ENCODE measurements at regions not wholly inside any gene's neighbourhood (a gene's known extent, or its start where the extent isn't known, plus 50 kb on each side); places are given as distances from the start of the nearest gene placed in this dataset.
"Not testable (repeated sequence)": the region's sequence is repeated elsewhere in the genome, so short reads cannot be mapped to it uniquely, and the experiment has no call there.

DNA sequence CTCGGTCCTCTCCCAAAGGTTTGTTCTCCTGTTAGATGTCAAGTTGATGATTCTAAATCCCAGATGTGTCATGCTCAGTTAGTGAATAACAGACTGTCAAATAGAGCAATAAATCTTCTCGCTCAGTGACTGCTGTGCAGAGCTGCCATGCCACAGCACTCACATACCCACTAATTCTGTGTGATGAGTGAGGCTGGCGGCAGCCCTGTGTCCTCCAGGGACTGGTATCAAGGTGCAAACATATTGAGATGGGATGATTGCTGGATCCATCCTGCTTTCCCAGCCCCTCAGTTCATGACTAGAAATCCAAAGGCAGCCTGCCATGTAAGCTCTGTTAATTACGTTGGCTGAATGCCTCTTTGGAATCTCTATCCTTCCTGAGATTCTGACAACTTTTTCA is 103.9 kb downstream of the OLIG3 start:
- H3K36me3 ChIP-seq (ENCODE audit: insufficient read depth, low read length): no peaks in the 10 kb centered on the region
- no peaks in the 10 kb centered on the region for H3K27me3 ChIP-seq (ENCODE audit: insufficient read depth, low read length)
- TF ChIP-seq, protein P1, sequence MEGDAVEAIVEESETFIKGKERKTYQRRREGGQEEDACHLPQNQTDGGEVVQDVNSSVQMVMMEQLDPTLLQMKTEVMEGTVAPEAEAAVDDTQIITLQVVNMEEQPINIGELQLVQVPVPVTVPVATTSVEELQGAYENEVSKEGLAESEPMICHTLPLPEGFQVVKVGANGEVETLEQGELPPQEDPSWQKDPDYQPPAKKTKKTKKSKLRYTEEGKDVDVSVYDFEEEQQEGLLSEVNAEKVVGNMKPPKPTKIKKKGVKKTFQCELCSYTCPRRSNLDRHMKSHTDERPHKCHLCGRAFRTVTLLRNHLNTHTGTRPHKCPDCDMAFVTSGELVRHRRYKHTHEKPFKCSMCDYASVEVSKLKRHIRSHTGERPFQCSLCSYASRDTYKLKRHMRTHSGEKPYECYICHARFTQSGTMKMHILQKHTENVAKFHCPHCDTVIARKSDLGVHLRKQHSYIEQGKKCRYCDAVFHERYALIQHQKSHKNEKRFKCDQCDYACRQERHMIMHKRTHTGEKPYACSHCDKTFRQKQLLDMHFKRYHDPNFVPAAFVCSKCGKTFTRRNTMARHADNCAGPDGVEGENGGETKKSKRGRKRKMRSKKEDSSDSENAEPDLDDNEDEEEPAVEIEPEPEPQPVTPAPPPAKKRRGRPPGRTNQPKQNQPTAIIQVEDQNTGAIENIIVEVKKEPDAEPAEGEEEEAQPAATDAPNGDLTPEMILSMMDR (IDR thresholded peaks at IDR 0.05; ENCODE audit: insufficient read depth, low read depth, low read length): no peak
- TF ChIP-seq EZH2 (IDR thresholded peaks at IDR 0.05; ENCODE audit: insufficient read depth, low read length): no peak
- H3K4me1 ChIP-seq (ENCODE audit: insufficient read depth, low read length): no peaks in the 10 kb centered on the region
- Mint-ChIP-seq H3K27me3 (ENCODE audit: low read depth, unreplicated experiment) (no peaks in the 10 kb centered on the region), H3K27ac (ENCODE audit: unreplicated experiment) (peak overlapping the region; percentile 91), H3K4me1 (ENCODE audit: low read depth, unreplicated experiment) (peaks cover 31% of the 10 kb centered on the region), H3K4me3 (ENCODE audit: unreplicated experiment) (no peak overlapping the region), H3K36me3 (ENCODE audit: low read depth, unreplicated experiment) (no peaks in the 10 kb centered on the region), H3K9me3 (ENCODE audit: unreplicated experiment) (peaks cover 9% of the 10 kb centered on the region)
- H4K20me1 ChIP-seq (ENCODE audit: insufficient read depth, low read length): no peaks in the 10 kb centered on the region
- FAIRE-seq: no peak
- H3K27ac ChIP-seq (ENCODE audit: low read depth, low read length): no peak overlapping the region
- H2AFZ ChIP-seq (ENCODE audit: low read depth, low read length): no peak overlapping the region
- H3K9me3 ChIP-seq (ENCODE audit: insufficient read depth, low read depth, low read length): peaks cover 2% of the 10 kb centered on the region
- H3K79me2 ChIP-seq (ENCODE audit: insufficient read depth, low read length): no peaks in the 10 kb centered on the region
- no peak overlapping the region for H3K9ac ChIP-seq (ENCODE audit: low read length)
- no peak overlapping the region for H3K4me2 ChIP-seq (ENCODE audit: low read length)
- H3K4me3 ChIP-seq (ENCODE audit: insufficient read depth, low read depth, low read length): no peak overlapping the region
- DNase-seq (ENCODE audit: low read depth): no peak

DNA sequence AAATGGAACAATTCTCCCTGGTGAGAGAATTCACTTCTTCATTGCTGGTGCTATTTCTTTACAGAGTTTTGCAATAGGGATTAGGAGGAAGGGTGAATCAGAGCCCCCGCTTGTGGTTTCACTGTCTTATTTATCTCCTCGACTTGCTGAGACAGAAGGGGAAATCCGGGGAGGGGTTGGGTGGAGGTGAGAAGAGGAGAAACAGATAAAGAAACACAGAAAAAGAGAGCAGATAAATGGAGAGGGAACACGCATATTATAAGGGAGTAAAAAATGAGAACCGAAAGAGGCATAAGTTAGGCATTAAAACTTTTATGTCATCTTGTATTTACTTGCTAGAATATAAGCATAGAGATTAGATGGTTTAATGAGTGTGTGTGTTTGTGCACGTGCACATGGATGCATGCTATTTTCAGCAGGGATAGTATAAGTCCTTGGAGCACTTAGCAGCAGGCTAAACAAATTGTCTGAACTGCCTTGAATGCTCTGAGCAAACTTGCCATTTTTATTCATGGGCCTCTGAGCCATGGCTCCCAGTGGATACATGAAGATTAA is 105.0 kb downstream of the OLIG3 start:
- TF ChIP-seq, protein P1 (IDR thresholded peaks at IDR 0.05; ENCODE audit: insufficient read depth, low read depth, low read length): no peak
- TF ChIP-seq EZH2 (IDR thresholded peaks at IDR 0.05; ENCODE audit: insufficient read depth, low read length): no peak
- H3K9ac ChIP-seq (ENCODE audit: low read length): no peak overlapping the region
- DNase-seq (ENCODE audit: low read depth) (no peak), FAIRE-seq (no peak)
- H3K4me2 ChIP-seq (ENCODE audit: low read length): no peak overlapping the region
- Mint-ChIP-seq H3K36me3 (ENCODE audit: low read depth, unreplicated experiment) (no peaks in the 10 kb centered on the region), H3K27ac (ENCODE audit: unreplicated experiment) (peak overlapping the region; percentile 37), H3K4me1 (ENCODE audit: low read depth, unreplicated experiment) (peaks cover 31% of the 10 kb centered on the region), H3K4me3 (ENCODE audit: unreplicated experiment) (no peak overlapping the region), H3K27me3 (ENCODE audit: low read depth, unreplicated experiment) (no peaks in the 10 kb centered on the region), H3K9me3 (ENCODE audit: unreplicated experiment) (peaks cover 9% of the 10 kb centered on the region)
- H3K36me3 ChIP-seq (ENCODE audit: insufficient read depth, low read length): no peaks in the 10 kb centered on the region
- no peaks in the 10 kb centered on the region for H4K20me1 ChIP-seq (ENCODE audit: insufficient read depth, low read length)
- H3K27me3 ChIP-seq (ENCODE audit: insufficient read depth, low read length): no peaks in the 10 kb centered on the region
- H3K27ac ChIP-seq (ENCODE audit: low read depth, low read length): no peak overlapping the region
- H3K4me3 ChIP-seq (ENCODE audit: insufficient read depth, low read depth, low read length): no peak overlapping the region
- no peak overlapping the region for H2AFZ ChIP-seq (ENCODE audit: low read depth, low read length)
- H3K79me2 ChIP-seq (ENCODE audit: insufficient read depth, low read length): no peaks in the 10 kb centered on the region
- H3K4me1 ChIP-seq (ENCODE audit: insufficient read depth, low read length): no peaks in the 10 kb centered on the region
- H3K9me3 ChIP-seq (ENCODE audit: insufficient read depth, low read depth, low read length): no peaks in the 10 kb centered on the region

DNA sequence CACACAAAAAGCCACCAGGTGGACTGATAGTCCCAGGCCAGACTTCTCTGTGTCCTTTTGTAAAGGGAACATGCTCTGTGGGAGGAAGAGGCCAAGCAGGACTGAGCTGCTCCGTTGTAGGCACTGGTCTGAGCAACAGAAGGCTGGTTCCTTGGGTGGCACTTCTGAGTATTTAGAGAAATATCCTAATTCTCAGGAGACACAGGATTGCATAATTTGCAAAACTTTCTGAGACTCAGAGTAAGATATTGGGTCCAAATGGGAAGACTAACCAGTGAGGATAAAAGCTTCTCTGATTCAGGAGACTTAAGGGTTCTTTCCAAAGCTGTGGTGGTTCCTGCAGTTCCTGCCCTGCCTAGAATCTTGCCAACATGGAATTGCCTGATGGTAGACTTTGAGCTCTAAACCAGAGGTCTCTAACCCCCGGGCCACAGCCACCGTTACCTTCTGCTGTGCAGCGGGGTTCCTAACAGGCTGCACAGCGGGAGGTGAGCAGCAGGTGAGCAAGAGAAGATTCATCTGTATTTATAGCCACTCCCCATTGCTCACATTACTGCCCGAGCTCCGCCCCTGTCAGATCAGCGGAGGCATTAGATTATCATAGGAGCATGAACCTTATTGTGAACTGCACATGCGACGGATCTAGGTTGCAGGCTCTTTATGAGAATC is 107.0 kb downstream of the OLIG3 start:
- no peak overlapping the region for H3K27ac ChIP-seq (ENCODE audit: low read depth, low read length)

DNA sequence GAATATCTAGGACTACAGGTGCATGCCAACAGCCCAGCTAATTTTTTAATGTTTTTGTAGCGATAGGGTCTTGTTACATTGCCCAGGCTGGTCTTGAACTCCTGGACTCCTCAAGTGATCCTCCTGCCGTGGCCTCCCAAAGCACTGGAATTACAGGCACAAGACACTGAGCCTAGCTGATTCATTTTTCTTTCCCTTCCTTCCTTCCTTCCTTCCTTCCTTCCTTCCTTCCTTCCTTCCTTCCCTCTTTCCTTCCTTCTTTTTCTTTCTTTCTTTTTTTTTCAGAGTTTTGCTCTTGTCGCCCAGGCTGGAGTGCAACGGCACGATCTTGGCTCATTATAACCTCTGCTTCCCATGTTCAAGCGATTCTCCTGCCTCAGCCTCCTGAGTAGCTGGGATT is 110.9 kb downstream of the OLIG3 start:
- H3K79me2 ChIP-seq (ENCODE audit: insufficient read depth, low read length); H4K20me1 ChIP-seq (ENCODE audit: insufficient read depth, low read length); H3K4me3 ChIP-seq (ENCODE audit: insufficient read depth, low read depth, low read length); DNase-seq (ENCODE audit: low read depth); H3K4me2 ChIP-seq (ENCODE audit: low read length); H3K9ac ChIP-seq (ENCODE audit: low read length); H3K4me1 ChIP-seq (ENCODE audit: insufficient read depth, low read length); H3K4me3 Mint-ChIP-seq (ENCODE audit: unreplicated experiment); H3K36me3 ChIP-seq (ENCODE audit: insufficient read depth, low read length); H3K27ac ChIP-seq (ENCODE audit: low read depth, low read length); H3K27me3 Mint-ChIP-seq (ENCODE audit: low read depth, unreplicated experiment); FAIRE-seq; H3K36me3 Mint-ChIP-seq (ENCODE audit: low read depth, unreplicated experiment); H3K4me1 Mint-ChIP-seq (ENCODE audit: low read depth, unreplicated experiment); H2AFZ ChIP-seq (ENCODE audit: low read depth, low read length); H3K27ac Mint-ChIP-seq (ENCODE audit: unreplicated experiment); H3K9me3 ChIP-seq (ENCODE audit: insufficient read depth, low read depth, low read length); H3K27me3 ChIP-seq (ENCODE audit: insufficient read depth, low read length): not testable (repeated sequence)
- peaks cover 16% of the 10 kb centered on the region for H3K9me3 Mint-ChIP-seq (ENCODE audit: unreplicated experiment)

More for the DNA sequence above, 107.0 kb downstream of the OLIG3 start:
- Histone ChIP-seq H3K9me3 (ENCODE audit: insufficient read depth, low read depth, low read length) (no peaks in the 10 kb centered on the region), H3K79me2 (ENCODE audit: insufficient read depth, low read length) (no peaks in the 10 kb centered on the region), H2AFZ (ENCODE audit: low read depth, low read length) (no peak overlapping the region), H3K9ac (ENCODE audit: low read length) (no peak overlapping the region), H3K4me1 (ENCODE audit: insufficient read depth, low read length) (no peaks in the 10 kb centered on the region), H3K4me2 (ENCODE audit: low read length) (no peak overlapping the region), H3K27me3 (ENCODE audit: insufficient read depth, low read length) (no peaks in the 10 kb centered on the region), H3K36me3 (ENCODE audit: insufficient read depth, low read length) (no peaks in the 10 kb centered on the region), H4K20me1 (ENCODE audit: insufficient read depth, low read length) (no peaks in the 10 kb centered on the region), H3K4me3 (ENCODE audit: insufficient read depth, low read depth, low read length) (no peak overlapping the region)
- no peak for TF ChIP-seq EZH2 (IDR thresholded peaks at IDR 0.05; ENCODE audit: insufficient read depth, low read length)
- TF ChIP-seq, protein P1 (IDR thresholded peaks at IDR 0.05; ENCODE audit: insufficient read depth, low read depth, low read length): no peak
- no peak for DNase-seq (ENCODE audit: low read depth)
- H3K27ac Mint-ChIP-seq (ENCODE audit: unreplicated experiment): no peak overlapping the region
- H3K9me3 Mint-ChIP-seq (ENCODE audit: unreplicated experiment): peaks cover 9% of the 10 kb centered on the region
- H3K4me3 Mint-ChIP-seq (ENCODE audit: unreplicated experiment): no peak overlapping the region
- FAIRE-seq: no peak
- peaks cover 34% of the 10 kb centered on the region for H3K4me1 Mint-ChIP-seq (ENCODE audit: low read depth, unreplicated experiment)
- no peaks in the 10 kb centered on the region for H3K27me3 Mint-ChIP-seq (ENCODE audit: low read depth, unreplicated experiment)
- H3K36me3 Mint-ChIP-seq (ENCODE audit: low read depth, unreplicated experiment): no peaks in the 10 kb centered on the region
